ENCODE measurements at regions not wholly inside any gene's neighbourhood (a gene's known extent, or its start where the extent isn't known, plus 50 kb on each side); places are given as distances from the start of the nearest gene placed in this dataset.
A peak's percentile ranks its signal among the peaks of the same experiment; 100 is the strongest.

GRCh38 chr1:172875892-172876291 lies 174.8 kb downstream of the TNFSF18 start:
- Histone ChIP-seq H3K4me1 (ENCODE audit: control insufficient read depth, insufficient read depth, low read length, poor library complexity, severe bottlenecking) (no peaks in the 10 kb centered on the region), H3K4me3 (ENCODE audit: insufficient read depth, low read depth, low read length, poor library complexity, severe bottlenecking) (no peak overlapping the region), H3K27me3 (replicated peaks; ENCODE audit: control insufficient read depth, insufficient read depth, low read length, poor library complexity, severe bottlenecking) (no peaks in the 10 kb centered on the region), H3K27ac (ENCODE audit: insufficient read depth, low read length, poor library complexity, severe bottlenecking) (no peak overlapping the region), H3K36me3 (ENCODE audit: control insufficient read depth, insufficient read depth, low read length) (no peaks in the 10 kb centered on the region), H3K9me3 (ENCODE audit: control insufficient read depth, low read length) (no peaks in the 10 kb centered on the region)
- DNase-seq: no peak

- no peak for DNase-seq
- Histone ChIP-seq H3K4me3 (ENCODE audit: insufficient read depth, low read depth, low read length, poor library complexity, severe bottlenecking) (no peak overlapping the region), H3K4me1 (ENCODE audit: control insufficient read depth, insufficient read depth, low read length, poor library complexity, severe bottlenecking) (no peaks in the 10 kb centered on the region)
These were observed 168.4 kb downstream of the TNFSF18 start for GRCh38 chr1:172882385-172882784.

GRCh38 chr1:172882791-172883386 lies 167.9 kb downstream of the TNFSF18 start:
- H3K27me3 ChIP-seq (replicated peaks; ENCODE audit: control insufficient read depth, insufficient read depth, low read length, poor library complexity, severe bottlenecking): no peaks in the 10 kb centered on the region
- H3K36me3 ChIP-seq (ENCODE audit: control insufficient read depth, insufficient read depth, low read length): no peaks in the 10 kb centered on the region
- no peaks in the 10 kb centered on the region for H3K4me1 ChIP-seq (ENCODE audit: control insufficient read depth, insufficient read depth, low read length, poor library complexity, severe bottlenecking)
- no peak overlapping the region for H3K27ac ChIP-seq (ENCODE audit: insufficient read depth, low read length, poor library complexity, severe bottlenecking)
- no peak overlapping the region for H3K4me3 ChIP-seq (ENCODE audit: insufficient read depth, low read depth, low read length, poor library complexity, severe bottlenecking)
- no peaks in the 10 kb centered on the region for H3K9me3 ChIP-seq (ENCODE audit: control insufficient read depth, low read length)
- DNase-seq: no peak

More at GRCh38 chr1:172882385-172882784, 168.4 kb downstream of the TNFSF18 start:
- H3K9me3 ChIP-seq (ENCODE audit: control insufficient read depth, low read length): no peaks in the 10 kb centered on the region
- H3K27me3 ChIP-seq (replicated peaks; ENCODE audit: control insufficient read depth, insufficient read depth, low read length, poor library complexity, severe bottlenecking): no peaks in the 10 kb centered on the region
- H3K27ac ChIP-seq (ENCODE audit: insufficient read depth, low read length, poor library complexity, severe bottlenecking): no peak overlapping the region
- no peaks in the 10 kb centered on the region for H3K36me3 ChIP-seq (ENCODE audit: control insufficient read depth, insufficient read depth, low read length)

GRCh38 chr1:172883387-172883791 lies 167.4 kb downstream of the TNFSF18 start:
- Histone ChIP-seq H3K36me3 (ENCODE audit: control insufficient read depth, insufficient read depth, low read length) (no peaks in the 10 kb centered on the region), H3K4me3 (ENCODE audit: insufficient read depth, low read depth, low read length, poor library complexity, severe bottlenecking) (no peak overlapping the region), H3K4me1 (ENCODE audit: control insufficient read depth, insufficient read depth, low read length, poor library complexity, severe bottlenecking) (no peaks in the 10 kb centered on the region), H3K27ac (ENCODE audit: insufficient read depth, low read length, poor library complexity, severe bottlenecking) (no peak overlapping the region), H3K9me3 (ENCODE audit: control insufficient read depth, low read length) (no peaks in the 10 kb centered on the region), H3K27me3 (replicated peaks; ENCODE audit: control insufficient read depth, insufficient read depth, low read length, poor library complexity, severe bottlenecking) (no peaks in the 10 kb centered on the region)
- no peak for DNase-seq

- Histone ChIP-seq H3K27me3 (replicated peaks; ENCODE audit: control insufficient read depth, insufficient read depth, low read length, poor library complexity, severe bottlenecking) (no peaks in the 10 kb centered on the region), H3K36me3 (ENCODE audit: control insufficient read depth, insufficient read depth, low read length) (no peaks in the 10 kb centered on the region), H3K9me3 (ENCODE audit: control insufficient read depth, low read length) (no peaks in the 10 kb centered on the region), H3K4me3 (ENCODE audit: insufficient read depth, low read depth, low read length, poor library complexity, severe bottlenecking) (no peak overlapping the region), H3K27ac (ENCODE audit: insufficient read depth, low read length, poor library complexity, severe bottlenecking) (no peak overlapping the region), H3K4me1 (ENCODE audit: control insufficient read depth, insufficient read depth, low read length, poor library complexity, severe bottlenecking) (no peaks in the 10 kb centered on the region)
- no peak for DNase-seq
These were observed 166.9 kb downstream of the TNFSF18 start for GRCh38 chr1:172883844-172884243.

GRCh38 chr1:172885411-172885810 lies 165.3 kb downstream of the TNFSF18 start:
- no peaks in the 10 kb centered on the region for H3K27me3 ChIP-seq (replicated peaks; ENCODE audit: control insufficient read depth, insufficient read depth, low read length, poor library complexity, severe bottlenecking)
- no peaks in the 10 kb centered on the region for H3K9me3 ChIP-seq (ENCODE audit: control insufficient read depth, low read length)
- no peaks in the 10 kb centered on the region for H3K36me3 ChIP-seq (ENCODE audit: control insufficient read depth, insufficient read depth, low read length)
- no peak overlapping the region for H3K4me3 ChIP-seq (ENCODE audit: insufficient read depth, low read depth, low read length, poor library complexity, severe bottlenecking)
- DNase-seq: no peak
- no peaks in the 10 kb centered on the region for H3K4me1 ChIP-seq (ENCODE audit: control insufficient read depth, insufficient read depth, low read length, poor library complexity, severe bottlenecking)
- no peak overlapping the region for H3K27ac ChIP-seq (ENCODE audit: insufficient read depth, low read length, poor library complexity, severe bottlenecking)

GRCh38 chr1:172885971-172886370 lies 164.8 kb downstream of the TNFSF18 start:
- no peaks in the 10 kb centered on the region for H3K27me3 ChIP-seq (replicated peaks; ENCODE audit: control insufficient read depth, insufficient read depth, low read length, poor library complexity, severe bottlenecking)
- no peak overlapping the region for H3K27ac ChIP-seq (ENCODE audit: insufficient read depth, low read length, poor library complexity, severe bottlenecking)
- H3K9me3 ChIP-seq (ENCODE audit: control insufficient read depth, low read length): no peaks in the 10 kb centered on the region
- H3K36me3 ChIP-seq (ENCODE audit: control insufficient read depth, insufficient read depth, low read length): no peaks in the 10 kb centered on the region
- no peaks in the 10 kb centered on the region for H3K4me1 ChIP-seq (ENCODE audit: control insufficient read depth, insufficient read depth, low read length, poor library complexity, severe bottlenecking)
- H3K4me3 ChIP-seq (ENCODE audit: insufficient read depth, low read depth, low read length, poor library complexity, severe bottlenecking): no peak overlapping the region
- DNase-seq: no peak

GRCh38 chr1:172887162-172887561 lies 163.6 kb downstream of the TNFSF18 start:
- no peaks in the 10 kb centered on the region for H3K36me3 ChIP-seq (ENCODE audit: control insufficient read depth, insufficient read depth, low read length)
- no peak overlapping the region for H3K4me3 ChIP-seq (ENCODE audit: insufficient read depth, low read depth, low read length, poor library complexity, severe bottlenecking)
- DNase-seq: no peak
- no peaks in the 10 kb centered on the region for H3K4me1 ChIP-seq (ENCODE audit: control insufficient read depth, insufficient read depth, low read length, poor library complexity, severe bottlenecking)
- no peak overlapping the region for H3K27ac ChIP-seq (ENCODE audit: insufficient read depth, low read length, poor library complexity, severe bottlenecking)
- no peaks in the 10 kb centered on the region for H3K27me3 ChIP-seq (replicated peaks; ENCODE audit: control insufficient read depth, insufficient read depth, low read length, poor library complexity, severe bottlenecking)
- H3K9me3 ChIP-seq (ENCODE audit: control insufficient read depth, low read length): no peaks in the 10 kb centered on the region

- H3K4me1 ChIP-seq (ENCODE audit: control insufficient read depth, insufficient read depth, low read length, poor library complexity, severe bottlenecking): peaks cover 14% of the 10 kb centered on the region
- no peaks in the 10 kb centered on the region for H3K27me3 ChIP-seq (replicated peaks; ENCODE audit: control insufficient read depth, insufficient read depth, low read length, poor library complexity, severe bottlenecking)
- DNase-seq: no peak
- no peak overlapping the region for H3K4me3 ChIP-seq (ENCODE audit: insufficient read depth, low read depth, low read length, poor library complexity, severe bottlenecking)
- no peak overlapping the region for H3K27ac ChIP-seq (ENCODE audit: insufficient read depth, low read length, poor library complexity, severe bottlenecking)
- H3K36me3 ChIP-seq (ENCODE audit: control insufficient read depth, insufficient read depth, low read length): no peaks in the 10 kb centered on the region
- H3K9me3 ChIP-seq (ENCODE audit: control insufficient read depth, low read length): no peaks in the 10 kb centered on the region
These were observed 157.4 kb downstream of the TNFSF18 start for GRCh38 chr1:172893146-172893841.

GRCh38 chr1:172894349-172895049 lies 156.2 kb downstream of the TNFSF18 start:
- Histone ChIP-seq H3K4me3 (ENCODE audit: insufficient read depth, low read depth, low read length, poor library complexity, severe bottlenecking) (peak overlapping the region; percentile 44), H3K36me3 (ENCODE audit: control insufficient read depth, insufficient read depth, low read length) (no peaks in the 10 kb centered on the region), H3K9me3 (ENCODE audit: control insufficient read depth, low read length) (no peaks in the 10 kb centered on the region), H3K4me1 (ENCODE audit: control insufficient read depth, insufficient read depth, low read length, poor library complexity, severe bottlenecking) (peaks cover 14% of the 10 kb centered on the region), H3K27ac (ENCODE audit: insufficient read depth, low read length, poor library complexity, severe bottlenecking) (peak overlapping the region; percentile 31), H3K27me3 (replicated peaks; ENCODE audit: control insufficient read depth, insufficient read depth, low read length, poor library complexity, severe bottlenecking) (no peaks in the 10 kb centered on the region)
- DNase-seq: no peak
